DOHH2 (cell line): ENCODE measurements at regions not wholly inside any gene's neighbourhood (a gene's known extent, or its start where the extent isn't known, plus 50 kb on each side); places are given as distances from the start of the nearest gene placed in this dataset.

Experiments
- H3F3A ChIP-seq: fragments of 200-600 bp; sonication (generic), shearing (Covaris generic); 2 replicates; pipeline ENCODE4 v1.6.0; 2016; ENCODE audit warnings: antibody characterized with exemption, mild to moderate bottlenecking; ENCODE audit not compliant: control insufficient read depth, insufficient read depth
- H3K27ac ChIP-seq: fragments of 200-600 bp; sonication (generic); 2 replicates; pipeline ENCODE4 v1.5.1; 2014; ENCODE audit warnings: low read depth, mild to moderate bottlenecking, low read length, moderate library complexity
- H3K27me3 ChIP-seq: fragments of 200-600 bp; sonication (generic); 2 replicates; pipeline ENCODE4 v1.6.1; 2014; ENCODE audit warnings: mild to moderate bottlenecking, low read length, mixed read lengths; ENCODE audit not compliant: control insufficient read depth
- H3K36me3 ChIP-seq: fragments of 200-600 bp; sonication (generic); 2 replicates; pipeline ENCODE4 v1.6.1; 2014; ENCODE audit warnings: mild to moderate bottlenecking, low read length, moderate library complexity, mixed read lengths; ENCODE audit not compliant: control insufficient read depth
- H3K4me1 ChIP-seq: fragments of 200-600 bp; sonication (generic); 2 replicates; pipeline ENCODE4 v1.6.1; 2014; ENCODE audit warnings: mild to moderate bottlenecking, low read length, mixed read lengths; ENCODE audit not compliant: control insufficient read depth
- H3K4me2 ChIP-seq: fragments of 200-600 bp; sonication (generic); 2 replicates; pipeline ENCODE4 v1.6.0; 2014; ENCODE audit warnings: mild to moderate bottlenecking, low read length, moderate library complexity
- H3K4me3 ChIP-seq: fragments of 200-600 bp; sonication (generic); 2 replicates; pipeline ENCODE4 v1.5.1; 2014; ENCODE audit warnings: mild to moderate bottlenecking, low read length, mixed read lengths
- H3K79me2 ChIP-seq: fragments of 200-600 bp; sonication (generic); 2 replicates; pipeline ENCODE4 v1.6.1; 2014; ENCODE audit warnings: mild to moderate bottlenecking, low read length, mixed read lengths; ENCODE audit not compliant: control insufficient read depth
- H3K9me2 ChIP-seq: fragments of 200-600 bp; sonication (generic); replicated peaks from 2 replicates; pipeline ENCODE4 v1.6.1; 2014; ENCODE audit warnings: mild to moderate bottlenecking, low read length, mixed read lengths; ENCODE audit not compliant: control insufficient read depth
- H3K9me3 ChIP-seq: fragments of 200-600 bp; sonication (generic); 2 replicates; pipeline ENCODE4 v1.6.1; 2014; ENCODE audit warnings: antibody characterized with exemption, low read length, mixed read lengths; ENCODE audit not compliant: control insufficient read depth, insufficient read depth
- H4K20me1 ChIP-seq: fragments of 200-600 bp; sonication (generic); 2 replicates; pipeline ENCODE4 v1.6.0; 2014; ENCODE audit warnings: low read depth, mild to moderate bottlenecking, antibody characterized with exemption, low read length, moderate library complexity; ENCODE audit not compliant: control insufficient read depth, insufficient read depth
- EZH2phosphoT487 ChIP-seq: fragments of 200-600 bp; sonication (generic); IDR thresholded peaks from 2 replicates; pipeline ENCODE4 v1.6.1; 2017; ENCODE audit warnings: borderline replicate concordance, mild to moderate bottlenecking, antibody characterized with exemption, low read length, moderate library complexity, mixed read lengths
- TF ChIP-seq, protein P1 (sequence below): fragments of 200-600 bp; sonication (generic); IDR thresholded peaks from one replicate; pipeline ENCODE4 v1.5.1; 2014; ENCODE audit warnings: antibody characterized with exemption, mild to moderate bottlenecking, low read depth, low read length; ENCODE audit not compliant: poor library complexity, severe bottlenecking

DNA sequence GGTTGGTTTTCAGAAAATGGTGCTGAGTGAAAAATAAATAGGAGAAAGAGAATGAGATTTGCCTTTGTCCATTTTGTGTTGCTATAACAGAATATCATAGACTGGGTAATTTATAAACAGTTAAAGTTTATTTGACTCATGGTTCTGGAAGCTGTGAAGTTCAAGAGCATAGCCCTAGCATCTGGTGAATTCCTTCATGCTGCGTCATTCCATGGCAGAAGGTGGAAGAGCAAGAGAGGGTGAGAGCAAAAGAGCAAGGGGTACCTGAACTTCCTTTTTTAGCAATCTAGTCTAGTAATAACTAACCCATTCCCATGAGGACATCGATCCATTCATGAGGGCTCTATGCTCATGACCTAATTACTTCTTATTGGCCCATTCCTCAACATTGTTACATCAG is 209.1 kb upstream of the ZP4 start:
- Histone ChIP-seq H3K4me2 (no peak overlapping the region), H4K20me1 (no peaks in the 10 kb centered on the region), H3K36me3 (no peaks in the 10 kb centered on the region), H3K4me1 (no peaks in the 10 kb centered on the region), H3K27ac (no peak overlapping the region), H3K79me2 (no peaks in the 10 kb centered on the region), H3K4me3 (no peak overlapping the region), H3K9me3 (no peaks in the 10 kb centered on the region), H3K9me2 (no peaks in the 10 kb centered on the region), H3F3A (no peaks in the 10 kb centered on the region), H3K27me3 (no peaks in the 10 kb centered on the region)
- TF ChIP-seq, protein P1, sequence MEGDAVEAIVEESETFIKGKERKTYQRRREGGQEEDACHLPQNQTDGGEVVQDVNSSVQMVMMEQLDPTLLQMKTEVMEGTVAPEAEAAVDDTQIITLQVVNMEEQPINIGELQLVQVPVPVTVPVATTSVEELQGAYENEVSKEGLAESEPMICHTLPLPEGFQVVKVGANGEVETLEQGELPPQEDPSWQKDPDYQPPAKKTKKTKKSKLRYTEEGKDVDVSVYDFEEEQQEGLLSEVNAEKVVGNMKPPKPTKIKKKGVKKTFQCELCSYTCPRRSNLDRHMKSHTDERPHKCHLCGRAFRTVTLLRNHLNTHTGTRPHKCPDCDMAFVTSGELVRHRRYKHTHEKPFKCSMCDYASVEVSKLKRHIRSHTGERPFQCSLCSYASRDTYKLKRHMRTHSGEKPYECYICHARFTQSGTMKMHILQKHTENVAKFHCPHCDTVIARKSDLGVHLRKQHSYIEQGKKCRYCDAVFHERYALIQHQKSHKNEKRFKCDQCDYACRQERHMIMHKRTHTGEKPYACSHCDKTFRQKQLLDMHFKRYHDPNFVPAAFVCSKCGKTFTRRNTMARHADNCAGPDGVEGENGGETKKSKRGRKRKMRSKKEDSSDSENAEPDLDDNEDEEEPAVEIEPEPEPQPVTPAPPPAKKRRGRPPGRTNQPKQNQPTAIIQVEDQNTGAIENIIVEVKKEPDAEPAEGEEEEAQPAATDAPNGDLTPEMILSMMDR, result no peak

DNA sequence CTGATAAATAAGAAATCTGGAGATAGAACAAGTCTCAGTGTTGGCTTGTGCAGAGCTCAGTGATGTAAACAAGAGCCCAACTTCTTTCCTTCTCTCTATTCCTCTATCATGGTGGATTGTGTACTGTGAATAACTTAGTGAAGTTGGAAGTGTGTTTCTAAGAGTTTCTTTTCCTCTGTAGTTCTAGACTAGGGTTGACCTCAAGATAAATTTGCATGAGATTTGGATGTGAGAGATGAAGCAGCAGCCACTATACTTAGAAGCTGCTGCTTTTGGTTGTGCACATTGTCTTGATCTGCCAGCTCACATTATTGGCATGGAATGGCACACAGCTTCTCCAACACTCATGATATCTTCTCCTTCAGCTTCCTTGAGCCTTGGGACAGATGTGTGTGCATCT is 198.9 kb upstream of the ZP4 start:
- Histone ChIP-seq H3K9me2 (no peaks in the 10 kb centered on the region), H3K4me1 (no peaks in the 10 kb centered on the region), H3K27me3 (no peaks in the 10 kb centered on the region), H3K36me3 (no peaks in the 10 kb centered on the region), H3K79me2 (no peaks in the 10 kb centered on the region), H3F3A (no peaks in the 10 kb centered on the region), H3K4me2 (no peak overlapping the region), H3K27ac (no peak overlapping the region), H3K4me3 (no peak overlapping the region), H4K20me1 (no peaks in the 10 kb centered on the region), H3K9me3 (no peaks in the 10 kb centered on the region)
- TF ChIP-seq, protein P1, result no peak
- no peak for TF ChIP-seq EZH2phosphoT487

DNA sequence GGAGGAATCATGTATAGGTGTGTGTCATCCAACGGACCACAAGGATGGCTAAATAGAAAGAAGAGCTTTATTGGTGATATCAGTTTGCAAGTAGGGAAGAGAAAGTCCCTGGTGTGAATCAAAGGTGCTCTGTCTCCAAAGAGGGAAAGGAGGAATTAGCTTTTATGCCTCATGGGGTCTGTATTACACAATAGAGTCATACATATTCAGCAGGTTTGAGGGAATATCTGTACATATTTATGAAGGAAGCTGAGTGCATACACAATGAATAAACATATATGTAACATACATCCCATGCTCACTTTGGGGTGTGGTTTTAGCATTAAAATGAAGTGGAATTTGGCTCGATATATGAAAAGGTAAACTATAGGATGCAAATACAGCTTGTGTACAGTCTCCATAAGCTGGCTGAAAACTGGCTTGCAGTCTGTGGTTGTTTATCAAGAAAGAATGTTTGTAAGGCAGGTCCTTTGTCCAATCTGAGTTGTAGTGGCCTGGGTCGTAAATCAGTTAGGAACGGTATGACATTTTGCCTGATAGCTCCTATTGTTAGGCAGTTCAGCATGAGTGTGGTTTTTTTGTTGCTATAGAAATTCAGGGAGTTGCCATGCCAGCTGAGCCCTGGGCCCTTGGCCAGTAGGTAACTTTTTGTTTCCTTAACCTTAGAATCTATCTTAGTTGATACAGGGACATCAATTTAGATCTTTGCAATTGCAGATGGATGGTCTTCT is 198.0 kb upstream of the ZP4 start:
- no peaks in the 10 kb centered on the region for H3K27me3 ChIP-seq
- no peaks in the 10 kb centered on the region for H3K4me1 ChIP-seq
- no peaks in the 10 kb centered on the region for H3F3A ChIP-seq
- no peaks in the 10 kb centered on the region for H4K20me1 ChIP-seq
- H3K4me3 ChIP-seq, result no peak overlapping the region
- no peak overlapping the region for H3K4me2 ChIP-seq
- H3K9me3 ChIP-seq, result no peaks in the 10 kb centered on the region
- H3K27ac ChIP-seq, result no peak overlapping the region
- TF ChIP-seq, protein P1, result no peak
- TF ChIP-seq EZH2phosphoT487, result no peak
- H3K79me2 ChIP-seq, result no peaks in the 10 kb centered on the region
- H3K9me2 ChIP-seq, result no peaks in the 10 kb centered on the region
- no peaks in the 10 kb centered on the region for H3K36me3 ChIP-seq
